ENCODE measurements at regions not wholly inside any gene's neighbourhood (a gene's known extent, or its start where the extent isn't known, plus 50 kb on each side); places are given as distances from the start of the nearest gene placed in this dataset.
"Not testable (repeated sequence)": the region's sequence is repeated elsewhere in the genome, so short reads cannot be mapped to it uniquely, and the experiment has no call there.

DNA sequence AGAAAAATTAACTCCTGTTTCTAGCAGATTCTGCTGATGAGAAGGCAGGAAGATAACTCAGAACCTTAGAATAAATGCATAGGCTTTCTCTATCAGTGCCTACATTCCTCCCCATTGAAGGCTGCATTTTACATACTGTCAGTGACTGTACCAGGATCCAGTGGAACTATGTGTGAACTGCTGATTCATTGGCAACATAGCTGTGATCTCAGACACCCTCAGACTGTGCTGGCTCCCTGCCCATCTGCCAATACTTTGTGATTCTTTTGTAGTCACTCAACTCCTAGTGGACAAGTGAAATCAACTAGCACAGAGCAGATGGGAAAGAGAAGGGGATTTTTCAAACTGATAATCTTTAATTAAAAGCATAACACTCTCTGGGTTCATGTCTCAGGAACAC is 375.8 kb downstream of the MDFIC start:
- no peaks in the 10 kb centered on the region for H3K36me3 ChIP-seq (ENCODE audit: insufficient read depth in 1 of 2, low read depth in 1 of 2)
- no peak for ATAC-seq
- DNase-seq, result no peak
- intact Hi-C loops (cut with DNase I), result no loop called here
- TF ChIP-seq, protein P1, sequence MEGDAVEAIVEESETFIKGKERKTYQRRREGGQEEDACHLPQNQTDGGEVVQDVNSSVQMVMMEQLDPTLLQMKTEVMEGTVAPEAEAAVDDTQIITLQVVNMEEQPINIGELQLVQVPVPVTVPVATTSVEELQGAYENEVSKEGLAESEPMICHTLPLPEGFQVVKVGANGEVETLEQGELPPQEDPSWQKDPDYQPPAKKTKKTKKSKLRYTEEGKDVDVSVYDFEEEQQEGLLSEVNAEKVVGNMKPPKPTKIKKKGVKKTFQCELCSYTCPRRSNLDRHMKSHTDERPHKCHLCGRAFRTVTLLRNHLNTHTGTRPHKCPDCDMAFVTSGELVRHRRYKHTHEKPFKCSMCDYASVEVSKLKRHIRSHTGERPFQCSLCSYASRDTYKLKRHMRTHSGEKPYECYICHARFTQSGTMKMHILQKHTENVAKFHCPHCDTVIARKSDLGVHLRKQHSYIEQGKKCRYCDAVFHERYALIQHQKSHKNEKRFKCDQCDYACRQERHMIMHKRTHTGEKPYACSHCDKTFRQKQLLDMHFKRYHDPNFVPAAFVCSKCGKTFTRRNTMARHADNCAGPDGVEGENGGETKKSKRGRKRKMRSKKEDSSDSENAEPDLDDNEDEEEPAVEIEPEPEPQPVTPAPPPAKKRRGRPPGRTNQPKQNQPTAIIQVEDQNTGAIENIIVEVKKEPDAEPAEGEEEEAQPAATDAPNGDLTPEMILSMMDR (IDR thresholded peaks at IDR 0.05), result no peak
- no peaks in the 10 kb centered on the region for H3K9me3 ChIP-seq
- H3K27ac ChIP-seq, result no peak overlapping the region
- H3K4me3 ChIP-seq, result no peak overlapping the region
- no peaks in the 10 kb centered on the region for H3K27me3 ChIP-seq (ENCODE audit: insufficient read depth in 3 of 3, low read length in 2 of 3)
- H3K4me1 ChIP-seq, result no peaks in the 10 kb centered on the region

DNA sequence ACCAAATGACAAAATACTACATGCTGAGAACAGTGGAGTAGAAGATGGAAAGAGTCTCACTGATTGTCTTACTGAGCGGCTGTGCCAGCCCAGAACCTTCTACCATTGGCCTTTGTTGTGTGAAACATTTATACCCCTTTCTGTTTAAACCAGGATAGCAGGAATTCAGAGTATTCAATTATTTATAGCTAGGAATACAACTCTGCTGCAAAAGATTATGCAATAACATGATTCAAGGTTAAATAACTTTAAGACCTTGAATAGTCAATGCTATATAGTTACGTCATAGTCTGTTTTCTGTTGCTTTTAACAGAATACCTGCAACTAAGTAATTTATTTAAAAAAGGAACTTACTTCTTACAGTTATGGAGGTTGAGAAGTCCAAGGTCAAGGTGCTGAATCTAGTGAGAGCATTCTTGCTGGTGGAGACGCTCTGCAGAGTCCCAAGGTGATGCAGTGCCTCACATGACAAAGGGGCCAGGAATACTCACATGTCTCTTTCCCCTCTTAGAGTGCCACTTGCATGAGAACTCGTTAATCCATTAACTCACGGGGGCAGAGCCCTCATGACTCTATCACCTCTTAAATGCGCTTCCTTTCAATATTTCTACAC is 371.8 kb downstream of the MDFIC start:
- H3K27ac ChIP-seq, result no peak overlapping the region
- TF ChIP-seq, protein P1 (IDR thresholded peaks at IDR 0.05), result no peak
- 74 to 82% (median 80%) methylated on average over 6 of the region's 6 CpGs for WGBS, 3 donors
- H3K36me3 ChIP-seq (ENCODE audit: insufficient read depth in 1 of 2, low read depth in 1 of 2), result no peaks in the 10 kb centered on the region
- no peaks in the 10 kb centered on the region for H3K4me1 ChIP-seq
- no peak for DNase-seq
- intact Hi-C loops (cut with DNase I), result no loop called here
- H3K27me3 ChIP-seq (ENCODE audit: insufficient read depth in 3 of 3, low read length in 2 of 3), result no peaks in the 10 kb centered on the region
- no peaks in the 10 kb centered on the region for H3K9me3 ChIP-seq
- no peak for ATAC-seq
- H3K4me3 ChIP-seq, result no peak overlapping the region

DNA sequence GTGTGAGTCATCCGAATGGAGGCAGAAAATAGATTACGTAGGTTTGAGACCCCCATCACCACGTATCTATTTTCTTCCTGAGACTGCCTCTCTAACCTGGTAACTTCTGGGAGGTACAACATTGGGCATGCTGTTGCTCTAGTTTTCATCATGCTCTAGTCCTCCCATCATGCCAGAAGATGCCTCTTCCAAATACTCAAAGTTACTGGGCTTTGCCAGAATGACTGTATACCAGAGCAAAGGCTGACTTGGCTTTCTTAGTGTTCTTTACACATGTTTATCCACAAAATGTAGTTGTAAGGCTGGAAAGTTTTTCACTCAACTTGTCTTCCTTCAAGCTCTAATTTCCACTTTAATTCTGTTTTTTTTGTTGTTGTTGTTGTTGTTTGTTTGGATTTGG is 370.5 kb downstream of the MDFIC start:
- no peaks in the 10 kb centered on the region for H3K4me1 ChIP-seq
- TF ChIP-seq, protein P1 (IDR thresholded peaks at IDR 0.05), result no peak
- H3K27ac ChIP-seq, result no peak overlapping the region
- H3K9me3 ChIP-seq, result no peaks in the 10 kb centered on the region
- no peak overlapping the region for H3K4me3 ChIP-seq
- H3K27me3 ChIP-seq (ENCODE audit: insufficient read depth in 3 of 3, low read length in 2 of 3), result no peaks in the 10 kb centered on the region
- 89 to 95% (median 92%) methylated on average over 3 of the region's 3 CpGs for WGBS, 3 donors
- no peaks in the 10 kb centered on the region for H3K36me3 ChIP-seq (ENCODE audit: insufficient read depth in 1 of 2, low read depth in 1 of 2)
- ATAC-seq (no peak), DNase-seq (no peak)
- intact Hi-C loops (cut with DNase I), result no loop called here

DNA sequence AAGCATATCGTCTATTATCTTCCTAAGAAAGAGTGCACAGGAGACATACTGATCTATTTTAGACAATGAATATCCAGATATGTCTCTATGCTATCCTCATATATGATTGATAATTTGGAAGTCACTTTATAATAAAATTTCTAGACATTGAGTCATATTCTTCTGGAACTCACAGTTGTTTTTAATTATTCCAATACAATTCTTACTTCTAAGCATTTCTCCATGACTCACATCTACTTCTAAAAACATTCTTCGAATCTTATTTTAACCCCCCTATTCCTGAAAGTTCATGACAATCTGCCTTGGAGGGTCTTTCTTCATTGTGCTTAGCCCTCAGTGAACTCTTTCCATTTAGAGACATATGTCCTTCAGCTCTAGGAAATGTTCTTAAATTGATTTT is 368.1 kb downstream of the MDFIC start:
- Histone ChIP-seq H3K27me3 (ENCODE audit: insufficient read depth in 3 of 3, low read length in 2 of 3) (no peaks in the 10 kb centered on the region), H3K27ac (no peak overlapping the region), H3K36me3 (ENCODE audit: insufficient read depth in 1 of 2, low read depth in 1 of 2) (no peaks in the 10 kb centered on the region), H3K9me3 (no peaks in the 10 kb centered on the region), H3K4me1 (no peaks in the 10 kb centered on the region), H3K4me3 (no peak overlapping the region)
- WGBS, 3 donors, result 91 to 94% (median 92%) methylated on average over 2 of the region's 2 CpGs
- DNase-seq (no peak), ATAC-seq (no peak)
- TF ChIP-seq, protein P1 (IDR thresholded peaks at IDR 0.05), result no peak
- intact Hi-C loops (cut with DNase I), result no loop called here

DNA sequence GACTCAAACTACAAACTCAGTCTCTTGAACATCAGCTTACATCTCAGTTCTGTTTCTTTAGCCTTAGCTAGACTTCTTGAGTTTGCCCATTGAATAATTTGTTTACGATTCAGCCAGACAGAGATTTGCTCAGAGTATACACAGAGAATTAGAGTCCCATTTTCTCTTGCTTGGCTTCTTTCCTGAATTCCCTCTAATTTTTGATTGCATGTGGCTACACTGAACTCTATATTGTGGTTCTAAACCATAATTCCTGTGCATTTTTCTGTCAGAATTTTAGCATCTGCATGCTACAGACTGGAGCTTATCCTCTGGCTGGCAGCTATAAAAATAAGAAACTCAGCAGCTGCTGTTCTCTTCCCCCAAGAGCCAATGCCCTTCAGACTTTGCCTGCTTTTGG is 354.9 kb downstream of the MDFIC start:
- WGBS, 3 donors, result 89 to 97% (median 96%) methylated on average over 1 of the region's 1 CpG

DNA sequence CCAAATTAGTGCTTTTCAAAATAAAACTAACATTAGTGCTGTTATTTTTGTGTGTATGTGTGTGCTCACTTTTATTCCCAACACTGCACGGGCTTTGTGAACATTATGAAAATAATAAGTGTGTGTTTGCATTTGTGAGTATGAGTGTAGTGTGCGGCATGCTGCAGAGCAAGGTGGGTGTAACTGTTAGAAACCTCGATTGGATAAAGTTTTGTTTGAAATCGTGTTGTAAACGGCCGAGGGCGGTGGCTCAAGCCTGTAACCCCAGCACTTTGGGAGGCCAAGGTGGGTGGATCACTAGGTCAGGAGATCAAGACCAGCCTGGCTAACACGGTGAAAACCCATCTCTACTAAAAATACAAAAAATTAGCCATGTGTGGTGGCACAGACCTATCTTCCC is 352.0 kb downstream of the MDFIC start:
- intact Hi-C loops (cut with DNase I); H3K4me3 ChIP-seq; ATAC-seq; H3K36me3 ChIP-seq (ENCODE audit: insufficient read depth in 1 of 2, low read depth in 1 of 2); DNase-seq; H3K9me3 ChIP-seq; H3K4me1 ChIP-seq; H3K27me3 ChIP-seq (ENCODE audit: insufficient read depth in 3 of 3, low read length in 2 of 3); H3K27ac ChIP-seq: not testable (repeated sequence)
- WGBS, 3 donors, result 87 to 92% (median 89%) methylated on average over 8 of the region's 8 CpGs

More for the DNA sequence above, 354.9 kb downstream of the MDFIC start:
- ATAC-seq (no peak), DNase-seq (no peak)
- TF ChIP-seq, protein P1 (IDR thresholded peaks at IDR 0.05), result no peak
- intact Hi-C loops (cut with DNase I), result no loop called here
- H3K4me1 ChIP-seq, result no peaks in the 10 kb centered on the region
- H3K27ac ChIP-seq, result no peak overlapping the region
- H3K4me3 ChIP-seq, result no peak overlapping the region
- no peaks in the 10 kb centered on the region for H3K27me3 ChIP-seq (ENCODE audit: insufficient read depth in 3 of 3, low read length in 2 of 3)
- no peaks in the 10 kb centered on the region for H3K9me3 ChIP-seq
- H3K36me3 ChIP-seq (ENCODE audit: insufficient read depth in 1 of 2, low read depth in 1 of 2), result no peaks in the 10 kb centered on the region
